CMK (cell line): ENCODE measurements at regions not wholly inside any gene's neighbourhood (a gene's known extent, or its start where the extent isn't known, plus 50 kb on each side); places are given as distances from the start of the nearest gene placed in this dataset.
"Not testable (repeated sequence)": the region's sequence is repeated elsewhere in the genome, so short reads cannot be mapped to it uniquely, and the experiment has no call there.

Source experiments
- DNase-seq: peaks from one replicate; pipeline ENCODE4 v3.0.0-alpha.2; 2010; ENCODE audit warnings: low read depth

- no peak for DNase-seq
Observed at GRCh38 chr10:33501161-33501560, 166.7 kb upstream of the NRP1 start.

- DNase-seq = no peak
Observed at GRCh38 chr10:33498391-33498891, 164.0 kb upstream of the NRP1 start.

DNA sequence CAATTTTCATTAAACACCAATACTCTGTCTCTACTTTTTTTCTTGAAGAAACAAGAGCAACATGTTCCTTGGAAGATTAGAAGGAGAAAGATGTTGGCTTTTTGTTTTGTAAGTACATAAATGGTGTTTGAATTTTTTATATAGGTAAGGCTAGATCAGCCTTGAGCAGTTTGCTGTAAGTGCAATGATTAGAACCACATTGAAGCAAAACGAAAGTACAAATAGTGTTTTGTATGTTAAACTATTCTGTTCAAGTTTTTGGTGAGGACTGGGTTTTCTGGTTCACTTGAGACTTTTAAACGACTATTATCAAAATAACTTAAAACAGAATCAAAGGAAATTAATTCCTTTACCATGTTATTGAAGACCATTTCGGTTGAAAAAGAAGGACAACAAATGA, 162.9 kb upstream of the NRP1 start:
- DNase-seq = no peak

GRCh38 chr10:33496096-33496495, 161.6 kb upstream of the NRP1 start:
- no peak for DNase-seq

DNA sequence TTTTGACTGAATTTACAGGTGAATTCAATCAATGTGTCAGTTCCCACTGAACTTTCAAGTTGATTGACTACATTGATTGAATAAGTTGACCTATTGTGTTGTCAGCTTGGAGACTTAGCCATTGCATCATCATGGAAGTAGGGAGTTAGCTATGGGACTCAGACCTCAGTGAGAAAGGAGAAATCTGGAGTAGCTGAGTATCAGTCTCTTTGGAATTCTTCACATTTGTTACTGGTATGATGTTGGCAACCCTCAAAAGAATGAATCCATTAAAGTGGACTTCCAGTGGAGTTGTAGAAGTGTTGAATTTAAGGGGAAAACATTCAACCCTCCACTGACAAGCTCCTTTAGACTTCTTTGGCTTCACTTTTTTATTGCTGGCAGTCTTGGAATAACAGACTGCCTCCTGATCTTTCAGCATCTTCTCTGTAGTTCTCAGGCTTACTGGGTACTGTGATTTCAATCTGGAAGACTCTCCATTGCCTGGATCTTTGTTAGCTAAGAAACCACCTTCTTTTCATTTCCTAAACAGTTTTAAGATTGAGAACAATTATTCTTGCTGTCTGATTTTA, 160.3 kb upstream of the NRP1 start:
- no peak for DNase-seq

DNA sequence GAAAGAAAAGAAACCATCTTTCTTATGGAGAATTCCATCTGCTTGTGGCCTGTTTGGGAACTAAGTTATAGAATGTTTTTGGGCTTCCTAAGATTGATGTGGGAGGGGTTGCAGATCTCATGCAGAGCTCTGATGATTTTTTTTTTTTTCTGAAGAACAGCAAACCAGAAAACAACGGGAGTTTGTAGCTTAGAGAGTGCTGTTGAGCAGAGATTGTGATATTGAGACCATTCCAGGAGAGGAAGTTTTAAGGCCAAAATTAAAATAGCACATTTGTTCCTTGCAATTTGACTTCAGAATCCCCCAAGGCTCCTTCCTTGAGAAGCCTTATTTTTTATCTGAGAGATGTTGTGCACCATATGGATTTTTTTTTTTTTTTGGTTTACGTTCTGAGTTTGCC, 159.5 kb upstream of the NRP1 start:
- DNase-seq = no peak

GRCh38 chr10:33493497-33493896, 159.0 kb upstream of the NRP1 start:
- DNase-seq = no peak

GRCh38 chr10:33492701-33493345, 158.4 kb upstream of the NRP1 start:
- no peak for DNase-seq

DNA sequence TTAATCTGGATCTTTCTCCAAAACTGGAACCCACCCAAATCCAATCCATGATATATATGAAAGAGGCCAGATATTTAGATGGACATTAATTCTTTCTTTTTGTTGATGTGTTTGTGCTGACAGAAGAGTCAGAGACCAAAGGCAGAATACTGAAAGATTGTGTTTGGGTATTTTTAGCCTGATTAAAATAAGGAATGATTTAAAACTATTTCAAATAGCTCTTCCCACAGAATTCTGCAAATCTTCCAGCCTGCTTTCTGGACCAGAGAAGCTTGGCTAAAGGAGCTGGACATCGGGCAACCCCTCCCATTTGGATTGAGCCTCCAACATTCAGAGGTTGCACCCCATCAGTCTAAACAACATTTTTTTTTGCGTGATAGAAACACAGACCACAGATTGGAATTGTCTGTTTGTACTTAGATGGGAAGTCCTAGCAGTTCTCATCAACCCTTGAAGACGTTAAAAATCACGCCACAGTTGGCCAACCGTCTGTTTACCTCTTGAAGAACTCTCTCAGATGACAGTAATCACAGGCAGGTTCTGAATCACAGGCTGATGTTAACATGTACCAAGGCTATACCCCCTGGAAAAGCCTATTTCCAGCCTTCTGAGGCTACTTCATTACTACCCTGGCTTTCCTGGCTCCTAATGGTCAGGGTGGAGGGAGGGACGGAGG, 155.2 kb upstream of the NRP1 start:
- no peak for DNase-seq

GRCh38 chr10:33487014-33487776, 152.7 kb upstream of the NRP1 start:
- no peak for DNase-seq

DNA sequence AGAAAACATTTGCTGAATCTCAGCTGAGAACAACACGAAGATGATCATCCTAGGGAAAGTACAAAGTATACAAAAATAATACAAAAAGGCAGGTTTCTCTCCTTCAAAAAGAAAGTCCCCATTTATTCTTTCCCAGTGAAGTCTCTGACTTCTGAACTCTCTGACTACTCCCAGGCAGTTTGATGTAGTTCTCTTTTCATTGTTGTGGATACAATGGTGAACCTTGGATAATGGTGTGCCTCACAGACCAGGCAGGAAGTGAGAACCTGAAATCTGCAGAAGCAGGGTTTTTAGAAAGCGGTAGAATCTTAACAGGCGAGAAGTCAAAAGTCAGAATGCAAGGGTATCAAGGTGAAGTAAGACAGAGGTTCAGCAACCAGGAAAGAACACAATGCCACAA, 150.8 kb upstream of the NRP1 start:
- no peak for DNase-seq

DNA sequence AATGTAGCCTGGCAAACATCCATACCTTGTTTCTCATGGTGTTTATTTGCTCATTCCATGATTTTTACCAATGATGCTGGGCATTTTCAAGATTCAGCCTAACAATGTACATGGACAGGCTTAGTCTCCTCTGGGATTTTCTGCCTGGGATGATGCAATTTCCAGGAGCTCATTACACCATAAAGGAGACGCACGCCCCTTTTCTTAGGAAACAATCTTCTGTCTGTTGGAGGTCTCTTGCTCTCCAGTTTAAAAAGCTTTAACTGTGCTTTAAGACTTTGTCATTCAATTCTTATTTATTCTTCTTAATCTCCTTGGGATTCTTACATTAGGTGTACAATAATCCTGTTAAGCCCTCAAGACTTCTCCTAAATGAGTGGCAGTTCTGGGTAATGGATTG, 150.3 kb upstream of the NRP1 start:
- no peak for DNase-seq

GRCh38 chr10:33483816-33484190, 149.3 kb upstream of the NRP1 start:
- DNase-seq = no peak

- DNase-seq = no peak
Observed at GRCh38 chr10:33483124-33483815, 148.8 kb upstream of the NRP1 start.

DNA sequence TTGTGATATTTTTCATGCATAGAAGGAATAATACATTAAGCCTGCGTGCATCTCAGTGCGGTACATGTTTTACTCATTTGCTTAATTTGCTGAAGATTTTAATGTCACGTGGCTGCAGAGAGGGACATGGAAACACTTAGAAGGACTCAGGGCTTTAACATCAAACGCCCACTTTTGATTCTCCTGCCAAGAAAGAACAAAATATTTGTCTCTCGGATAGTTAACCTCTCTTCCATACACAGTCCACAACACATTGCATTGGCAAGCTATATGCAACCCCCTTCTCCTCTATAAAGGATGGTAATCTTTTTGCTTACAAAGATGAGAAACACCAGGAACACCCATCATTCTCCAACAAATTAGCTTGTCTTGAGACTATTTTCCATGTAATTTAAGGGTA, 148.0 kb upstream of the NRP1 start:
- no peak for DNase-seq

- no peak for DNase-seq
Observed at GRCh38 chr10:33481184-33481583, 146.7 kb upstream of the NRP1 start.

DNA sequence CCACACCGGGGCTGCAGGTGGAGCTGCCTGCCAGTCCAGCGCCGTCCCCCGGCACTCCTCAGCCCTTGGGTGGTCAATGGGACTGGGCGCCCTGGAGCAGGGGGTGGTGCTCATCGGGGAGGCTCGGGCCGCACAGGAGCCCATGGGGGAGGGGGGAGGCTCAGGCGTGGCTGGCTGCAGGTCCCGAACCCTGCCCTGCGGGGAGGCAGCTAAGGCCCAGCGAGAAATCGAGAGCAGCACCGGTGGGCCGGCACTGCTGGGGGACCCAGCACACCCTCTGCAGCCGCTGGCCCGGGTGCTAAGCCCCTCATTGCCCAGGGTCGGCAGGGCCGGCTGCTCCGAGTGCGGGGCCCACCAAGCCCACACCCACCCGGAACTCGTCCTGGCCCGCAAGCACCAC, 145.9 kb upstream of the NRP1 start:
- not testable (repeated sequence) for DNase-seq

GRCh38 chr10:33478675-33479125, 144.2 kb upstream of the NRP1 start:
- DNase-seq = no peak

DNA sequence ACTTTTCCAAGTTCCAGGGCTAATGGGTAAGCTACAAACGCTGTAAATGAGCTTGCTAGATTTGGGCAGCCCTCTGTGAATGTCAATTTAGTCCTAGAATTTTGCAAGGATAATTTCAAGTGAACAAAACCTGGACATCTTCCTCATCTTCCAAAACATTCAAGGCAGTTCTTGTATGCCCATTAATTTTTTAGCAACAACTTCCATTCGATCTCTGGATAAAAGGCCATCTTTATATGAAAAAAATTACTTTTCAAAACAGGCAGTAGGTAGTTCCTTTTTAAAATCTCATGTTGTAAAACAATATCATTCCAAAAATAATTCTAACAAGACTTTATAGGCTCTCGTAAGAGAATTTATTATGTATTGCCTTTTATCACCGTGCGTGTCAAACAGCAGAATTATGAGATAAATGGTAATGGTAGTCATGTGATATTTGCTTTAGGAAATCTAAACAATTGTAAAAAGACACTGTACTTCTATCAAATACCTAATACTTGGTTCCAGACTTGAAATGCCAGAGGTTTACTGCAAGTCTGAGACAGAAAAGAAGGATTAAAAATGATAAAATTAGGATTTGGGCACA, 143.7 kb upstream of the NRP1 start:
- DNase-seq = no peak

- DNase-seq = no peak
Observed at GRCh38 chr10:33477291-33478088, 143.0 kb upstream of the NRP1 start.

GRCh38 chr10:33476757-33477273, 142.3 kb upstream of the NRP1 start:
- no peak for DNase-seq
